GM18502 (cell line): ENCODE measurements at regions not wholly inside any gene's neighbourhood (a gene's known extent, or its start where the extent isn't known, plus 50 kb on each side); places are given as distances from the start of the nearest gene placed in this dataset.

Experiments used
- ATAC-seq: cut with Tn5 transposase; IDR thresholded peaks from one replicate; pipeline ENCODE4 v1.9.1; 2021; ENCODE audit warnings: mild to moderate bottlenecking; ENCODE audit not compliant: unreplicated experiment, poor library complexity

GRCh38 chr7:26916336-26916735 is 51.9 kb upstream of the SKAP2 start:
- no peak for ATAC-seq
